Fibroblast of skin of left quadriceps (primary cell): ENCODE measurements at regions not wholly inside any gene's neighbourhood (a gene's known extent, or its start where the extent isn't known, plus 50 kb on each side); places are given as distances from the start of the nearest gene placed in this dataset.

ENCODE experiments used
- DNase-seq, 2 experiments: peaks; one replicate each; pipeline ENCODE4 v3.0.0-alpha.2; 2013; ENCODE audit warnings: low read depth in 2 of 2

DNA sequence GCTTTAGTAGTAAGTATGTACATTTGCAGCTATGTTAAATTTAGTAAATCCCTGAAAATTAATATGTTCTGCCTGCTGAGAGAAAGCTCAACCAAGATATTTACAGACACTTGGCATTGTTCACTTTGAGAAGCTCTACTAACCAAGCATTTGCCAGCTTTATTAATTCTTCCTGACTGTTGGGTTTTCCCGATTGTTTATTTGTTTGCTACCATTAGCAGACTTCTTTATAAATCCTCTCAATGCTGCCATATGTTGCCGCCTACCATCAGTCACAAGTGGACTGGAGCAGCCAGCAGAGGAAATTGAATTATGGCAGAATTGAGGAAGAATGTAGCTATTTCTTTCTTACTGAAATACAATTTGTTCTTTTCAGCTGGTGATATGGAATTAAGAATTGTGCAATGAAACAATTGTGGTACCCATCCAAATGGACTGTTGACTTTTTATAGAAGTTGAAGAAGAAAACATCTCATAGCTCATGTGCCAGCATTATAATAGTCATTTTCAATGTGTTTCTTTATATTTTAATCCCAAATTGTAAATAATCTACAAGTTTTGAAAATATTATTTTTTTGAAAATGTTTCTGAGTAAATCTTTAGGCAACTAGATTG is 588.7 kb upstream of the CDH6 start:
- DNase-seq, result no peak

DNA sequence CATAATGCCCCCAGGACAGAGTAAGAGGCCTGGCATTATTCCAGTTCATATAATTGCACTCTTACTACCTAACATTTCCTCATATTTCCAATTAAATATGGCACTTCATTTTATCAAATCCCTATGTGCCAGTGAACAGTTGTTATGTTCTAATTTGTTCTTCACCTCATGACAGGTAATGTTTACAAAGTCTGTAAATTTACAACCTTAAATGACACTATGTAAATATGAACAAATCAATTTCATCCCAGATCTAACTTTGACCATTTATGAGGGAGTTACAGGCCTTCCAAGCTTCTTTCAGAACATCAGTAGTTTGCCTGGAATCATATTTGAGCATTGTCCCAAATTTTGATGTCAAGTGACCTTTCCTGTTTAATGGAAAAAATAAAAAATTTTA is 592.6 kb upstream of the CDH6 start:
- DNase-seq, result no peak

DNA sequence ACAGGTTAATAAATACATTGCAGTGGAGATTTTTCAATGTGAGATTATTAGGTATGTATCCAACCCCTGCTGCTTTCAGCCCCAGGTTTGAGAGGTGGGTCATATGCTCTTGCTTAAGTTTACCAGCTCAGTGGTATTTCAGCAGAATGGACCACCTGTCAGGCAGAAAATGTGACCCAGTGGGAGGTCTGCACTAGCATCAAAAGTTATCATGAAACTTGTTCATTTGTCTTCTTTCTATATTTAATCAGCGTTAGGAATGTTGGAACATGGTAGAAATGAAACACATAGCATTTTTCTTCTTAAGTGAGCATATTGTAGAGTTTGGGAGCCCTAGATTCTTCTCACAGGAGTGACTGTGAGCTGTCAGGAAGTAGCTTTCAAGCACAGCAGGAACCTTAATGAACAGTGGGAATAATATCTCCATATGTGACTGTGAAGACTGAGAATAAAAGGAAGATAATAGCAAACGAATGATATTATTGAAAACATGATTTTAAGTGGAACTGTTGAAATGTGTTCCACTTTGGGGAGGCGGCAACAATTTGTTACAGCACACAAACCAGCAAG is 596.9 kb upstream of the CDH6 start:
- DNase-seq, result no peak

DNA sequence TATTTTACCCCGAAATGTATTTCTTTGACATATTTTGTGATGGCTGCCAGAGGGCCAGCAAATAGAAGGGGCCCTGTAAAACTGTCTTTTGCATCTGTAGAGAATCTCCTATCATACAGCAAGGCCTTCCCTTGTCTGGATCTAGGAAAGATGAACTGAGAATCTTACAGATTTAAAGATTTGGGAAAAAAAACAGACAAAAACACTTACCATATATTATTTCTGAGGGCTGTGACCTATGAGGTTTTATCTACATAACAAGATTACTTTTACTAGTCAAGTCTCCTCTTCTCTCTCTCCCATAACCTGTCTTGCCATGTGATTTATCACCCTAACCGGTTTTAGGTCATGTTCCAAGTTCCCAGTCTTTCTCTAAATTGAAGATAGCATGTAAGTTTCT is 599.2 kb upstream of the CDH6 start:
- no peak for DNase-seq

DNA sequence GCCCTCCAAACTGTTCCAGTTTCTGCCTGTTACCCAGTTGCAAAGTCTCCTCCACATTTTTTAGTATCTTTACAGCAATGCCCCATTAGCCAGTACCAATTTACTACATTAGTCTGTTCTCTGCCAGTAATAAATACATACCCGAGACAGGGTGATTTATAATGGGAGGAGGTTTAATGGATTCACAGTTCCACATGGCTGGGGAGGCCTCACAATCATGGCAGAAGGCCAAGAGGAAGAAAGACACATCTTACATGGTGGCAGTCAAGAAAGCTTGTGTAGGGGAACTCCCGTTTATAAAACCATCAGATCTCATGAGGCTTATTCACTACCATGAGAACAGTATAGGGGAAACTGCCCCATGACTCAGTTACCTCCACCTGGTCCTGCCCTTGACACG is 600.7 kb upstream of the CDH6 start:
- DNase-seq, result no peak

- DNase-seq, result no peak
These were observed 612.1 kb upstream of the CDH6 start for GRCh38 chr5:30581198-30581935.

GRCh38 chr5:30574761-30575160 is 618.7 kb upstream of the CDH6 start:
- DNase-seq, result no peak

DNA sequence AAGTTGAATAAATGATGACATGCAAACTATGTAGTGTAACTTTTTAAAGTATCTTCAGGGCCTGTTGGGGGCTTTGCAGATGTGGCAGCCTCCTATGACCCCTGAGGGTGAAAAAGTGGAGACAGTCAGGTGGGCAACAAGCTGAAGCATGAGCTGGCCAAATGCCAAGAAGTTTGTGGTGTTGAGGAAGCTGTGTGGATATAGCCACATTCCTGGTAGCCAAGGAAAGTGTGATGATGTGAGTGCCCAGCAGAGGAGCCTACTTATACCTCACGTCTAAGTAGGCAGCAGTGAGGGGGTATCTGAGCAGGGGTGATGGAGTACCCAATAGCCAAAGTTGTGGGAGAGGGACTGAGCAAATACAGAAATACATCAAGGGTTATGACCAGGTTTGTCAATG is 621.2 kb upstream of the CDH6 start:
- no peak for DNase-seq

- DNase-seq, result no peak
These were observed 631.7 kb upstream of the CDH6 start for GRCh38 chr5:30561771-30562170.

- no peak for DNase-seq
These were observed 641.9 kb upstream of the CDH6 start for GRCh38 chr5:30551618-30552017.

GRCh38 chr5:30548580-30549305 is 644.7 kb upstream of the CDH6 start:
- no peak for DNase-seq

DNA sequence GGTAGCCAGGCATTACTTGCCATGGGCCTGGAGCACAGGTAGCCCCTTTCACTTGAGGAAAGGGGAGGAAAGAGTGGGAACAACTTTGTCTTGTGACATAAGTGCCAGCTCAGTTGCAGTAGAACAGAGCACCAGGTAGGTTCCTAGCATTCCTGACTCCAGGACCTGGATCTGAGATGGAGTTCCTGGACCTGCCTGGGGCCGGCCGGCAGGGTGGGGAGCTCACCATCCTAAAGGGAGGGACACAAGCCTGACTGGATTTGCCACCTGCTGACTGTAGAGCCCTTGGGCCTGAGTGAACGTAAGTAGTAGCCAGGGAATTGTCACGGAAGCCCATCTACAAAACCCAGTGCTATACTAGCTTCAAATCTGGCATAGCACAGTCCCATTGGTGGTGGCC is 653.3 kb upstream of the CDH6 start:
- no peak for DNase-seq

GRCh38 chr5:30539004-30539634 is 654.4 kb upstream of the CDH6 start:
- no peak for DNase-seq

- DNase-seq, result no peak
These were observed 668.1 kb upstream of the CDH6 start for GRCh38 chr5:30525353-30525752.

DNA sequence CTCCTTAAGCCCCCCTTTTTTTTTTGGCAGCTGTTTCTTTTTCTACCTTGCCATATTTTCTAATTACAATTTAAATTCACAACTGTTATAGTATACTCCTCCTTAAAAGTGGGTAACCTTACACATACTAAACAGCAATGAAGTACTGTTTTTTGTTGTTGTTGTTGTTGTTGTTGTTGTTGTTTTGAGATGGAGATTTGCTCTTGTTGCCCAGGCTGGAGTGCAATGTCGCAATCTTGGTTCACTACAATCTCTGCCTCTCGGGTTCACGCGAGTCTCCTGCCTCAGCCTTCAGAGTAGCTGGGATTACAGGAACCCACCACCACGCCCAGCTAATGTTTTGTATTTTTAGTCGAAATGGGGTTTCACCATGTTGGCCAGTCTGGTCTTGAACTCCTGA is 669.1 kb upstream of the CDH6 start:
- no peak for DNase-seq

DNA sequence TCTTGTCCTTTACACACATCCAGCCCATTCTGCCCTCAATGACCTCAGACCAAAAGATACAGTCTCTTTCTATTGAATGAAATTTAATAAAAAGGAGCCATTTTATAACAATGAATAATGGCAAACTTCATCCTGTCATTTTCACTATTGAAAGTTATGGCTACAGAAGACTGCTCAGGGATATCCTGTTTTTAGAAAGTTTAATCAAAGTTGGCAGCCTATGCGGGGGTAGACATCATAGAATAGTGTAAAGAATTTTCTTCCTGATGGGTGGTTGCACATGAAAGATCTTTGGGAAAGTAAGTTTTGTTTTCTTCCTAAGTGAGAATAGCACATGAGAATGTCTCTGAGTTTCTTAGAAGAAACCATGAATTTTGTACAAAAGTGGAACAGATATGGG is 670.4 kb upstream of the CDH6 start:
- DNase-seq, result no peak

DNA sequence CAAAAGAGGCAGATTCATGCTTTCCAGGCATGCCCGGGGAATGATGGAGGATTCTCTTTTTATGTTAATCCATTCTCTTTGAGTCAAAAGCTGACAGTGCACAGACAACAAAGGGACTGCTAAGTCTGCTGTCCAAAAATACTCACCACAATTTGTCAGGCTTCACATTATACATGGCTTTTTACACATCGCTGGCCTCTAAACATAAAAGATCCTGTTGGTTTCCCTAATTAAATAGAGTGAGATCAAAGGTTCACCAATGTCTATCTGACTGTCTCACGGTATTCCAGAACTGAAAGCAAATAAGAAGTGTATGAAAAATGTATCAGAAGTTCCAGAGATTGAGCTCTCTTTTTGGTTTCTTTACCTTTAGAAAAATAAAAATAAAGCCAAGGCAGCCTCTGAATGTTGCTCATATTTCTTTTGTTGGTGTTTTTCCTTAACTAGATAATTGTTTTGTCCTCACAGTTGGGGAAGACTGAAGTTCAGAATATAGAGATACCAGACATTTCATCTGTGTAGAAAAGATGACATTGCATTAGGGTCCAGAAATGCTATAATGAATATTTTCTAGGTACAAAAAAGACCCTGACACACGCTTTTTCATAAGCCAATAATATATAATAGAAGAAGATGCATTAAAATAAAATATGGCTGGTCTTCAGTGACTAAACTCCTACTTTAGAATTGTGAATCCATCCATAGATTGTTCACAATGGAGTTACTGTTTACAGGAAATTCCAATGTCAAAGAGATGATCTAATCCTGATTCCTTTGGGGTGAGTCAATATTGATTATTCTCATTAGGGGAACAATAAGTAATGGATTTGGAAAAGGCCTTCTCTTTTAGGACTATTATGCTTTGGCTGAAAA is 688.2 kb upstream of the CDH6 start:
- DNase-seq, result peak in 1 of 2 experiments; percentile 1

- DNase-seq, result no peak
These were observed 691.2 kb upstream of the CDH6 start for GRCh38 chr5:30502277-30502676.

DNA sequence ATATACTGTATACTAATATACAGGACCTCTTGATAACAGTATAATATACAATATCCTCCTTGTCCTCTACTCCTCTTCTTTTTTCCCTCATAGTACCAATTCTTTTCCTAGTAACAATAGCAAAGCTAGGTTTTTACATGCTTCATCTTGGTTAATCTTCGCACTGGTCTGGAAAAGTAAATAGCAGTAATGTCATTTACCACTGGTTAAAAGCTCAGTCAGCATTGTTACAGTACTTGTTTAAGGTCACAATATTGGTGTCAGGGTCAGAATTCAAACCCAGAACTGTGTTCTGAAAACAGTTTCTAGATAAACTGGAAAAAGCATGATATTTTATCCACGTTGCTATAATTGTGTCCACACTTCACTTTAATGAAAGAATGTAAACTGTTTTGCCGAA is 692.4 kb upstream of the CDH6 start:
- no peak for DNase-seq

DNA sequence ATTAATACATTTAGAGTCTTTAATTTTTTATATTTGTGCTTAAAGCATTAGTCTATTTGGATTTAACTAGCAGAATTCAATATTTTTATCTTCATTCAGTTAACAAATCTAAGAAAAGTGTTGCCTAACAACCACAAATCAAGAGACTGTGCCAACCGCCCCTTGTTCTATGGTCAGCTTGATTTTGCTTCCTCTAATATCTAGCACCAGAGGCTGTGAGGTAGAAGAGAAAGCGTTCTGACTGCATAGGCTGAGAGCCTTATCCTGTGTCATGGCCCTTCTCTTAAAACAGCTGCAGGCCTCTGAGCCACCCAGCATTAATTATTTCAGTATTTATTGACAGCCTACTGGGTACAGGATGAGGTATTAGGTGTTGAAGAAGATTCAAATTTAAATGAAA is 693.0 kb upstream of the CDH6 start:
- DNase-seq, result no peak

GRCh38 chr5:30499402-30499801 is 694.1 kb upstream of the CDH6 start:
- DNase-seq, result no peak
